ENCODE measurements at regions not wholly inside any gene's neighbourhood (a gene's known extent, or its start where the extent isn't known, plus 50 kb on each side); places are given as distances from the start of the nearest gene placed in this dataset.

DNA sequence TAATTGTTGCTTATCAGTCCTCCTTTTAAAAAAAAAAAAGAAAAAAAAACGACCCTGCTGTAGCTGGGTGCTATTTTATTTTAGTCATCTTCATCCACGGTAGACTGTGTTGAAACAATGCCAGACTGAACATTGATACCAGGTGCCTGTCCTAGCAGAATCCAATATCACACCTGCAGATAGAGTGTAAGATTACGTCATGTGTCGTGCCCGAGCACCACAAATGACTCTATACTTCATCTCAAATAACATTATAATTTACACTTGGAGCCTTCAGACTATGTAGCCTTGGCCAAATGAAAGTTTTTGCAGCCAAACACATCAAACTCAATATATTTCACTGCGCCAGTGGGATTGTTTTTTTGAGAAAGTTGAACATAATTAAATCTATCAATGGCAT lies 410.6 kb downstream of the FGF9 start:
- H3K4me2 ChIP-seq (ENCODE audit: control insufficient read depth, extremely low read depth, insufficient read depth, low read depth, low read length): no peak overlapping the region
- dilution Hi-C loops (cut with MboI; ENCODE audit: extremely low pct_ligation_motif_present, low sequenced_read_pairs): no loop called here

DNA sequence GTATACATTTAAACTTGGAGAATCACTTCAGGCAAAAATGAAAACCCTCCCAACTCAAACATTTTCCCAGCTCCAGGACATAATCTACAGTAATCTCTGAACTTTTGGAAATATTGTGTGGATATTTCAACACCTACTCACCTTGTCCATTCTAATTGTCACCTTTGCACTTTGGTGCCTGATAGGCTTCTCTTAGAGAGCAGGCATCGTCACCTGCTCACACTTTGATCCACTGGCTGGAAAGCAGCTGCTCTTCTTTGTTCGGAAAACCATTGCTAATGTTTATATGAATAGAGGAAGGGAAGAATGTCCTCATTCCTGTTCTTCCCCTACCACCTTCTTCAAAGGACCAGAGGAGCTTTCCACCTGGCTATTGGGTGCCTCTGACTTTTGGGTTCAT lies 411.2 kb downstream of the FGF9 start:
- H3K4me1 ChIP-seq (ENCODE audit: control insufficient read depth, extremely low read depth, insufficient read depth, low read length): no peaks in the 10 kb centered on the region
- H3K4me3 ChIP-seq (ENCODE audit: control insufficient read depth in 2 of 3, extremely low read depth in 1 of 3, insufficient read depth in 2 of 3, low read depth in 1 of 3, low read length in 3 of 3): no peak overlapping the region
- H3K79me2 ChIP-seq (ENCODE audit: control insufficient read depth, insufficient read depth, low read length): no peaks in the 10 kb centered on the region
- no peaks in the 10 kb centered on the region for H3K27me3 ChIP-seq (ENCODE audit: control insufficient read depth, extremely low read depth, insufficient read depth, low read length)
- no peak for FAIRE-seq
- H4K20me1 ChIP-seq (ENCODE audit: control insufficient read depth, extremely low read depth, insufficient read depth, low read length): no peaks in the 10 kb centered on the region
- dilution Hi-C loops (cut with MboI; ENCODE audit: extremely low pct_ligation_motif_present, low sequenced_read_pairs): no loop called here
- H3K4me2 ChIP-seq (ENCODE audit: control insufficient read depth, extremely low read depth, insufficient read depth, low read depth, low read length): no peak overlapping the region
- H2AFZ ChIP-seq (ENCODE audit: control insufficient read depth, low read length): no peak overlapping the region
- no peak overlapping the region for H3K27ac ChIP-seq (ENCODE audit: control insufficient read depth, insufficient read depth, low read length)
- H3K9me1 ChIP-seq (ENCODE audit: control insufficient read depth, extremely low read depth, insufficient read depth, low read length): no peaks in the 10 kb centered on the region
- TF ChIP-seq, protein P1, sequence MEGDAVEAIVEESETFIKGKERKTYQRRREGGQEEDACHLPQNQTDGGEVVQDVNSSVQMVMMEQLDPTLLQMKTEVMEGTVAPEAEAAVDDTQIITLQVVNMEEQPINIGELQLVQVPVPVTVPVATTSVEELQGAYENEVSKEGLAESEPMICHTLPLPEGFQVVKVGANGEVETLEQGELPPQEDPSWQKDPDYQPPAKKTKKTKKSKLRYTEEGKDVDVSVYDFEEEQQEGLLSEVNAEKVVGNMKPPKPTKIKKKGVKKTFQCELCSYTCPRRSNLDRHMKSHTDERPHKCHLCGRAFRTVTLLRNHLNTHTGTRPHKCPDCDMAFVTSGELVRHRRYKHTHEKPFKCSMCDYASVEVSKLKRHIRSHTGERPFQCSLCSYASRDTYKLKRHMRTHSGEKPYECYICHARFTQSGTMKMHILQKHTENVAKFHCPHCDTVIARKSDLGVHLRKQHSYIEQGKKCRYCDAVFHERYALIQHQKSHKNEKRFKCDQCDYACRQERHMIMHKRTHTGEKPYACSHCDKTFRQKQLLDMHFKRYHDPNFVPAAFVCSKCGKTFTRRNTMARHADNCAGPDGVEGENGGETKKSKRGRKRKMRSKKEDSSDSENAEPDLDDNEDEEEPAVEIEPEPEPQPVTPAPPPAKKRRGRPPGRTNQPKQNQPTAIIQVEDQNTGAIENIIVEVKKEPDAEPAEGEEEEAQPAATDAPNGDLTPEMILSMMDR (optimal IDR thresholded peaks at IDR 0.05 in 1 of 3, IDR thresholded peaks at IDR 0.05 in 1 of 3, conservative IDR thresholded peaks at IDR 0.05 in 1 of 3; ENCODE audit: extremely low read depth in 1 of 3, insufficient read depth in 2 of 3, low read length in 3 of 3): no peak
- TF ChIP-seq EZH2 (IDR thresholded peaks at IDR 0.05; ENCODE audit: low read length): no peak
- DNase-seq (ENCODE audit: low read depth, low spot score): no peak
- no peaks in the 10 kb centered on the region for H3K9me3 ChIP-seq (ENCODE audit: control insufficient read depth, low read depth, low read length)
- no peaks in the 10 kb centered on the region for H3K36me3 ChIP-seq (ENCODE audit: control insufficient read depth in 2 of 2, extremely low read depth in 1 of 2, insufficient read depth in 2 of 2, low read length in 2 of 2)
- H3K9ac ChIP-seq (ENCODE audit: control insufficient read depth, extremely low read depth, insufficient read depth, low read length): no peak overlapping the region

More for the DNA sequence above, 410.6 kb downstream of the FGF9 start:
- H4K20me1 ChIP-seq (ENCODE audit: control insufficient read depth, extremely low read depth, insufficient read depth, low read length): no peaks in the 10 kb centered on the region
- no peaks in the 10 kb centered on the region for H3K9me1 ChIP-seq (ENCODE audit: control insufficient read depth, extremely low read depth, insufficient read depth, low read length)
- no peaks in the 10 kb centered on the region for H3K36me3 ChIP-seq (ENCODE audit: control insufficient read depth in 2 of 2, extremely low read depth in 1 of 2, insufficient read depth in 2 of 2, low read length in 2 of 2)
- H3K79me2 ChIP-seq (ENCODE audit: control insufficient read depth, insufficient read depth, low read length): no peaks in the 10 kb centered on the region
- no peaks in the 10 kb centered on the region for H3K27me3 ChIP-seq (ENCODE audit: control insufficient read depth, extremely low read depth, insufficient read depth, low read length)
- H3K9ac ChIP-seq (ENCODE audit: control insufficient read depth, extremely low read depth, insufficient read depth, low read length): no peak overlapping the region
- no peak overlapping the region for H3K4me3 ChIP-seq (ENCODE audit: control insufficient read depth in 2 of 3, extremely low read depth in 1 of 3, insufficient read depth in 2 of 3, low read depth in 1 of 3, low read length in 3 of 3)
- FAIRE-seq: no peak
- DNase-seq (ENCODE audit: low read depth, low spot score): no peak
- no peak for TF ChIP-seq EZH2 (IDR thresholded peaks at IDR 0.05; ENCODE audit: low read length)
- TF ChIP-seq, protein P1 (optimal IDR thresholded peaks at IDR 0.05 in 1 of 3, IDR thresholded peaks at IDR 0.05 in 1 of 3, conservative IDR thresholded peaks at IDR 0.05 in 1 of 3; ENCODE audit: extremely low read depth in 1 of 3, insufficient read depth in 2 of 3, low read length in 3 of 3): no peak
- H3K4me1 ChIP-seq (ENCODE audit: control insufficient read depth, extremely low read depth, insufficient read depth, low read length): no peaks in the 10 kb centered on the region
- H3K9me3 ChIP-seq (ENCODE audit: control insufficient read depth, low read depth, low read length): no peaks in the 10 kb centered on the region
- no peak overlapping the region for H3K27ac ChIP-seq (ENCODE audit: control insufficient read depth, insufficient read depth, low read length)
- H2AFZ ChIP-seq (ENCODE audit: control insufficient read depth, low read length): no peak overlapping the region

Measured in keratinocyte (primary cell).